GM12891 (cell line): ENCODE measurements at regions not wholly inside any gene's neighbourhood (a gene's known extent, or its start where the extent isn't known, plus 50 kb on each side); places are given as distances from the start of the nearest gene placed in this dataset.
"Not testable (repeated sequence)": the region's sequence is repeated elsewhere in the genome, so short reads cannot be mapped to it uniquely, and the experiment has no call there.

Source experiments
- POLR2A ChIP-seq: IDR thresholded peaks from 2 replicates; pipeline ENCODE4 v1.6.1; 2011; ENCODE audit warnings: low read depth, low read length, control low read depth
- POLR2AphosphoS5 ChIP-seq: IDR thresholded peaks from 2 replicates; pipeline ENCODE4 v1.6.1; 2011; ENCODE audit warnings: low read depth, low read length, control low read depth
- POU2F2 ChIP-seq: IDR thresholded peaks from 2 replicates; pipeline ENCODE4 v1.6.1; 2011; ENCODE audit warnings: low read depth, mild to moderate bottlenecking, control low read depth, low read length, moderate library complexity
- TAF1 ChIP-seq: IDR thresholded peaks from 2 replicates; pipeline ENCODE4 v1.6.1; 2011; ENCODE audit warnings: low read depth, low read length, control low read depth

- not testable (repeated sequence) for TF ChIP-seq POLR2A, POLR2AphosphoS5, TAF1, POU2F2
Measured at GRCh38 chr2:132257301-132258171, 95.8 kb upstream of the ANKRD30BL start.
